ENCODE measurements at regions not wholly inside any gene's neighbourhood (a gene's known extent, or its start where the extent isn't known, plus 50 kb on each side); places are given as distances from the start of the nearest gene placed in this dataset.
A peak's percentile ranks its signal among the peaks of the same experiment; 100 is the strongest.
"Not testable (repeated sequence)": the region's sequence is repeated elsewhere in the genome, so short reads cannot be mapped to it uniquely, and the experiment has no call there.

GRCh38 chr2:176774766-176775451 is 437.7 kb upstream of the HNRNPA3 start:
- DNase-seq = no peak

DNA sequence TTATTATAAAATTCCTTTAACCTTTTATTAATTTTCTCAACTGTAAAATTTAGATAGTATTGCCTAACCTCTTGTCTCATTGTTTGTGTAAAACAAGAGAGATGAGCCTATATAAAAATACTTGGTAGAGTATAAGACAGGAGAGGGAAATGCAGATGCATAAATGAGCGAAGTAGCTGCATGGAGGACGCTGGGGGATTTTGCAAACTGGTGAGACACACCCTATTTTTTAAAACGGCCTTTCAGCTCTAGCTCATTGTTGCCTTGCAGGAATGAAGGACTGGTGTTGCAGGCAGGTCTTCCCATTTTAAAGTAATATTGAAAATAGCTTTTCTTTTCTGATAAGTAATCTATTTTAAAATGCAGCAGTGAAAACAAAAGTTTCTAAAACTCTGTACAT is 435.3 kb upstream of the HNRNPA3 start:
- DNase-seq = no peak

- no peak for DNase-seq
These were observed 432.7 kb upstream of the HNRNPA3 start for GRCh38 chr2:176779917-176780316.

- no peak for DNase-seq
These were observed 432.2 kb upstream of the HNRNPA3 start for GRCh38 chr2:176780348-176780747.

DNA sequence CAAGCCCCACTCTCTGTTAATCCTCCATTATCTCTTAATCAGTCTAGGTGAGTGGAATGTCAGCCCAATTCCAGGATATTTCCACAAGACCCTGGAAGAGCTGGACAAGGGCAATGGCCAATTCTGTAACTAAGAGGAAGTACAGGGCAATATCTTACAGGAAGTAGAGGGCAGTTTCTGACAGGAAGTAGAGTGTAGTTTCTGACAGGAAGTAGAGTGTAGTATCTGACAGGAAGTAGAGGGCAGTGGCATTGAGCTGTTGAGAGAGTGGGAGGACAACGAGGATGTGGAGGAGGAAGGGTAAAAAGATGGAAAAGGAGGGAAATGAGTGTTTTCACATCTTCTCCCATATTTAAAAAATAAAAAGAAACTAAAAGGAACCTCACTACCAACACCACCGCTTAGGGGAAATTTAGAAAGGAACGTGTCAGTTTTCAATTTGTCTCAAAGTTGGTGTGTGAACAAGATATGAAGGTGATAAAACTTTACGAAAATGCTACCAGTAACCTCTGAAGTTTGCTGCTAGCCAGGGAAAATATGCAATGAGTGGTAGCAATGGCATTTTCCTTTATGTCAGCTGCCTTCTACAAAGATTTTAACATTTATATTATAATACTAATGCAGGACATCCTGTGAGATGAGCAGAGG is 430.9 kb upstream of the HNRNPA3 start:
- DNase-seq = peak in 1 of 2 donors; percentile 7

DNA sequence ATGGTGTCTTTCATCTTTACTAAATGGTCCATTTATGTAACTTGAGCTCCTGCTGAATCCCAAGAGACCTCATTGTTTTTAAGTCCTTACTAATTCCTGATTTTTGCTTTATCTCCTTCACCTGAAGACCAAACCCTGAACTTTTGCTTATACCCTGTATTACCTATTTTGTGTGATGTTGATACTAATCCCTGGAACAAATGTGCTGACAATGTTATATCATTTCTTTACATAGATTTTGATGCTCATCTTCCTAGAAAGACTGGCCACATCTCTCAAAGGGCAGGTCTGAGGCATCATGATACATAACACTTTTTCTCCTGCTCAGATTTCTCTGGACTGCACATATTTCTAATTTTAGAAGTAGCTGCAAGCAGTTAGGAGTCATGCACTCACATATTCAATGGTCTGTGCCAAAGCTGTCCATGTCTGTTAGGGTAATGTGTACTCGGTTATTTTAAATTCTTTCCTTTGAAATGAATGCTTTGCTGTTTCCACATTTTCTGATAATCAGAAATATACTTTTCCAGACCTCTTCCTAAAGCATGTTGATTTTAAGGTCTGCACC is 427.9 kb upstream of the HNRNPA3 start:
- DNase-seq = no peak

DNA sequence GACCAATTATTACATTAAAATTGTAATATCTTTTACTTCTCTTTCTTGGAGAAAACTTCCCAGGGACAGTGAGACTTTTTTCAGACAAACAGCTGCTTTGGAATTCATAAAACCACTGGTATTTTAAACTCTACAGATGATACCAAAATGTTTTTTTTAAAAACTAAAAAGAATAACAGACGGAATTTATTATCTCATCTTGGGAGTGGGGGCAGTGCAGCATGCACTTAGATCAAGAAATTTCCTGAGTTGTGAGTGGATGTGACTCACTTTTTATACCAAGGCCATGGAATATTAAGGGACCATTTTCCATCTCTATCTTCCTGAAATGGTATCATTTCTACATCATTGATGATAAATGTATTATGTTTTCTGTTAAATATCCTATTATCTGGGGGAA is 422.8 kb upstream of the HNRNPA3 start:
- no peak for DNase-seq

DNA sequence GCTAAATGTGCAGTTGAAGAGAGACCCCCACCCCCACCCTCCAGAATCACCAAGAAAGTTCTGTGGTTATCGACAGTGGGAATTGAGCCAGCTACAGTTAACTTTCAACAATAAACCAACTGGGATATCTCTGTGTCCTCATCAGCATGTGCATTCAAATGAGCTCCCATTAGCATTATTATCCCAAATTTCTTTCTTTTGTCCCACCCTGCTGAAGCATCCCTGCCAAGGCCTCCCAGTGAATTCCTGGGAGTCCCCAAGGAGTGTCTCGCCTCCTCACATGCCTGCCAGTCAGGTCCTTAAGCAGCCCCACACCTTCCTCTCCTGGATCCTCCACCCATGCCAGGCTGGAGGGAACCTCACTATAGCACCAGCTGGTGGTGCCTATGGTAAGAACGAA is 422.1 kb upstream of the HNRNPA3 start:
- DNase-seq = no peak

GRCh38 chr2:176793792-176794191 is 418.8 kb upstream of the HNRNPA3 start:
- no peak for DNase-seq

DNA sequence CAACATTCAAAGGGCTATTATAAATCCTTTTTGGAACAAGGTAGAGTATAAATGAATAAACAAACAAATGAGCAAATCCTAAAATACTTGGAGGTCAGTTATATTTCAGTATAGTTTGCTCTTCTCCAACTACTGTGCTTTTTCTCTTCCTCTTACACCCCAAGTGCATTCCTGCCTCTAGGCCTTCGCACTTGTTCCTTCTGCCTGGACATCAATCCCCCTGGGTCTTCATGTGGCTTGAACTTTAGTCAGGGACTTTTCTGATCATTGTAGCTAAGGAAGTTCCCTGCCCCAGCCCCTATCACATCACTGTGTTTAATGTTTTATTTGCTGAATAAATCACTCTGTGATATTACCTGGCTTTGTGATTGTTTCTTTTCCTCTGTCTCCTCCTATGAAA is 418.2 kb upstream of the HNRNPA3 start:
- no peak for DNase-seq

GRCh38 chr2:176795823-176796222 is 416.8 kb upstream of the HNRNPA3 start:
- DNase-seq = no peak

DNA sequence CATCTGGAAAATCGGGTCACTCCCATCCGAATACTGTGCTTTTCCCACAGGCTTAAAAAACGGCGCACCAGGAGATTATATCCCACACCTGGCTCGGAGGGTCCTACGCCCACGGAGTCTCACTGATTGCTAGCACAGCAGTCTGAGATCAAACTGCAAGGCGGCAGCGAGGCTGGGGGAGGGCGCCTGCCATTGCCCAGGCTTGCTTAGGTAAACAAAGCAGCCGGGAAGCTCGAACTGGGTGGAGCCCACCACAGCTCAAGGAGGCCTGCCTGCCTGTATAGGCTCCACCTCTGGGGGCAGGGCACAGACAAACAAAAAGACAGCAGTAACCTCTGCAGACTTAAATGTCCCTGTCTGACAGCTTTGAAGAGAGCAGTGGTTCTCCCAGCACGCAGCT is 415.9 kb upstream of the HNRNPA3 start:
- DNase-seq = not testable (repeated sequence)

- no peak for DNase-seq
These were observed 408.2 kb upstream of the HNRNPA3 start for GRCh38 chr2:176804392-176804791.

DNA sequence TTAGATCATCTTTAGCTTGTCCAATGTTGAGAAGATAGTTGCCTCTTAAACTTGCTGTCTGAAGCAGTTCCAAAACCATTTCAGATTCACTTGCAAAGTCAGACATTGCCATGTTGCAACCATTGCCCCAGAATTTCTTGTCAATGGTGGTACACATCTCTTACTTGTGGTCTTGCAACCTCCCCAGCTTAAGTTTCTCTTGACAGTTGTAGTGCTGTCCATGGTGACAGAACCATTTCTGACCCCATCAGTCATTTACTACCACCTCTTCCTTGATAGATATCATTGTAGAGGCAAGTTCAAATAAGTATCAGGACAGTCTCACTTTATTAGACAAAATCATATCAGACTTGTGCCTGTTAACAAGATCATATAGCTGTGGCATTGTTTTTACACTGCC is 407.2 kb upstream of the HNRNPA3 start:
- no peak for DNase-seq

GRCh38 chr2:176812246-176812775 is 400.3 kb upstream of the HNRNPA3 start:
- DNase-seq = no peak

GRCh38 chr2:176813156-176813555 is 399.4 kb upstream of the HNRNPA3 start:
- DNase-seq = no peak

GRCh38 chr2:176813621-176814049 is 399.0 kb upstream of the HNRNPA3 start:
- no peak for DNase-seq

DNA sequence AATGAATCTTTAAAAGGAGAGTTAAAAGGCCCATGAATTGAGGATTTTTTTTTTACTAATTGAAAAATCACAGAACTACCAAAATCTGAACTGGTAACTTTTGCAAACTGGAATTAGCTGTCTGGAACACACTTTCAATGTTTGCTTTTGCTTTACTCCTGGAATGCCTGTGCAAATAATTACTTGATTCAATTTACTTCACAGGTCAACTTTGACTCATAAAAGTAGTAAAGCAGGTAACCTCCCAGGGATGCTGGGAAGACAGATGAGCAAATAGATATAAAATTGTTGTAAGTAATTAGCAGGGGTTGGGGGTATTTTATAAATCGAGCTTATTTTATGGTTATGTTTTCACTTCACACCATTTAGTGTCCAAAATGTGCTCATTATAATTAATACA is 398.3 kb upstream of the HNRNPA3 start:
- DNase-seq = no peak

- DNase-seq = peak in 1 of 2 donors; percentile 50
These were observed 397.7 kb upstream of the HNRNPA3 start for GRCh38 chr2:176814740-176815367.

- no peak for DNase-seq
These were observed 395.5 kb upstream of the HNRNPA3 start for GRCh38 chr2:176817061-176817565.

- DNase-seq = no peak
These were observed 394.5 kb upstream of the HNRNPA3 start for GRCh38 chr2:176818076-176818475.

DNA sequence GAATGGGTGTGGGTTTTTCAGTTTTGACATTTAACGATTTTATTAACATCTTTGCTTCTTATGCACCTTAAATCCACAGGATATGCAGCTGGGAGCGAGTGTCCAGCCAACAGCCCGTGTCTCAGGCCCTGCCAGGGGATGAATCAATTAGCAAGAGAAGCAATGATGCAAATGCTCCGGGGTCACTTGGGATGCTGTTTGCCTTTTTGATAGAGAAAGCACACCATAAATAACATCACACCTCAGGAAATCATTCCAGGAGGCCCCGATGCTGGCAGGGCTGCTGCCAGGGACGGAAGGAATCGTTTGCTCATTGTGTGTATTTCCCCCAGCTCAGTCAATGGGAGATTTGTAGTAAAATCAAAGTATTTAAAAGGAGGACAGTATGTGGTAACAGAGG is 394.0 kb upstream of the HNRNPA3 start:
- DNase-seq = no peak

DNA sequence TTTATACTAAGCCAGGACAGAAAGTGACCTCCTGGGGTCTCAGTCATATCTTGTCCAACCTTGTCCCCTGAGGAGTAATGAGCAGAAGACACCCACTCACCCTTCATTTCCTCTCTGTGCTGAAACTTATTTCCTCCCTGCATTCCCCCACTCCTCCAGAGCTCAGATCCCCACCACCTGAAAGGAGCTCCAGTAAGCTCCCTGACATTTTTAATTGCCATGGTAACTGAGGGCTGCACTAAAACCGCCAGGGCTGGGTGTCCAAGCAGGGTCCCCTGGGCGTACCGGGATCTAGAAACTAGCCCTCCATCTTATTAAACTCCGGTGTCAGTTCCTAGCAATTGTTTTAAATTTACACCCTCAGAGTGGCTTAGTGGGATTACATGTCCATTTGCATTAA is 393.3 kb upstream of the HNRNPA3 start:
- no peak for DNase-seq

All from CD4-positive, alpha-beta T cell treated with Interferon alpha-2 for 1 hour (primary cell).